Sigmoid colon (tissue), 6 donors: ENCODE measurements at regions not wholly inside any gene's neighbourhood (a gene's known extent, or its start where the extent isn't known, plus 50 kb on each side); places are given as distances from the start of the nearest gene placed in this dataset.

Source experiments
- DNase-seq: peaks from one replicate; pipeline ENCODE4 v3.0.0-alpha.2; 2019
- H3K27ac ChIP-seq, 4 donors: fragments of 200-600 bp; sonication (generic); one replicate each; pipeline ENCODE4 v1.5.1; 2016 to 2019; ENCODE audit warnings: mild to moderate bottlenecking in 1 of 4
- H3K27me3 ChIP-seq, 3 donors: fragments of 200-600 bp; sonication (generic); one replicate each; pipeline ENCODE4 v1.5.1; 2019; ENCODE audit warnings: mild to moderate bottlenecking in 1 of 3
- H3K36me3 ChIP-seq, 4 donors: fragments of 200-600 bp; sonication (generic); one replicate each; pipeline ENCODE4 v1.5.1; 2016 to 2019
- H3K4me1 ChIP-seq, 4 donors: fragments of 200-600 bp; sonication (generic); one replicate each; pipeline ENCODE4 v1.5.1; 2017 to 2019
- H3K4me3 ChIP-seq, 4 donors: fragments of 200-600 bp; sonication (generic); one replicate each; pipeline ENCODE4 v1.5.1; 2017 to 2019; ENCODE audit warnings: mild to moderate bottlenecking in 2 of 4, moderate library complexity in 1 of 4
- H3K9me3 ChIP-seq, 4 donors: fragments of 200-600 bp in 3 of 4; sonication (generic) in 3 of 4; one replicate each; pipeline versions ENCODE4 v1.5.1 to v1.6.1; 2013 to 2019
- CTCF ChIP-seq, 4 experiments: fragments of 450-650 bp in 3 of 4; fragments of 200-600 bp in 1 of 4; IDR thresholded peaks; one replicate each; pipeline ENCODE4 v1.5.1; 2016 to 2019; ENCODE audit warnings: antibody characterized with exemption in 4 of 4, mild to moderate bottlenecking in 3 of 4, moderate library complexity in 2 of 4
- EP300 ChIP-seq, 4 donors: sonication (generic); formaldehyde crosslinking; IDR thresholded peaks; one replicate each; pipeline ENCODE4 v1.6.1; 2017; ENCODE audit warnings: antibody characterized with exemption in 4 of 4
- POLR2A ChIP-seq, 2 donors: fragments of 450-650 bp; IDR thresholded peaks; one replicate each; pipeline ENCODE4 v1.6.1; 2016; ENCODE audit warnings: antibody characterized with exemption in 2 of 2, mild to moderate bottlenecking in 2 of 2, moderate library complexity in 2 of 2
- POLR2AphosphoS5 ChIP-seq, 4 donors: sonication (generic); formaldehyde crosslinking; IDR thresholded peaks; one replicate each; pipeline ENCODE4 v1.6.1; 2017; ENCODE audit warnings: antibody characterized with exemption in 4 of 4
- WGBS, 2 donors: extraction: QIAGEN DNeasy Blood & Tissue Kit; methylation state at CpG; one replicate each; pipeline ENCODE4 v1.1.7; 2013; 5-methylcytosine and 5-hydroxymethylcytosine counted together
- intact Hi-C: fragments of 100-400 bp; cut with DNase I; formaldehyde crosslinking; loops from one replicate; pipeline ENCODE4 v1.15.1; 2023
- donor health status: healthy with polysubstance abuse.
- donor health status: healthy.

GRCh38 chr4:180808862-180809261 is 1434.3 kb upstream of the TENM3 start:
- Histone ChIP-seq H3K36me3 (no peaks in the 10 kb centered on the region), H3K27ac (no peak overlapping the region), H3K9me3 (no peaks in the 10 kb centered on the region), H3K27me3 (no peaks in the 10 kb centered on the region), H3K4me3 (no peak overlapping the region), H3K4me1 (no peaks in the 10 kb centered on the region)
- DNase-seq = no peak
- 67 to 80% methylated on average over 2 of the region's 2 CpGs for WGBS, 2 donors
- intact Hi-C loops = no loop called here
- TF ChIP-seq CTCF (IDR thresholded peaks at IDR 0.05) = no peak
- TF ChIP-seq POLR2AphosphoS5 (IDR thresholded peaks at IDR 0.05) = no peak
- no peak for TF ChIP-seq EP300 (IDR thresholded peaks at IDR 0.05)
- TF ChIP-seq POLR2A (IDR thresholded peaks at IDR 0.05) = no peak

- H3K4me3 ChIP-seq = no peak overlapping the region
- DNase-seq = no peak
- no peaks in the 10 kb centered on the region for H3K36me3 ChIP-seq
- H3K9me3 ChIP-seq = no peaks in the 10 kb centered on the region
- WGBS, 2 donors = 82 to 83% methylated on average over 4 of the region's 4 CpGs
- no peak overlapping the region for H3K27ac ChIP-seq
- TF ChIP-seq POLR2AphosphoS5 (IDR thresholded peaks at IDR 0.05) (no peak), POLR2A (IDR thresholded peaks at IDR 0.05) (no peak), EP300 (IDR thresholded peaks at IDR 0.05) (no peak), CTCF (IDR thresholded peaks at IDR 0.05) (no peak)
- no peaks in the 10 kb centered on the region for H3K27me3 ChIP-seq
- intact Hi-C loops = no loop called here
- H3K4me1 ChIP-seq = no peaks in the 10 kb centered on the region
Measured at GRCh38 chr4:180809439-180809838, 1433.8 kb upstream of the TENM3 start.

- H3K9me3 ChIP-seq = no peaks in the 10 kb centered on the region
- TF ChIP-seq POLR2AphosphoS5 (IDR thresholded peaks at IDR 0.05) (no peak), EP300 (IDR thresholded peaks at IDR 0.05) (no peak), CTCF (IDR thresholded peaks at IDR 0.05) (no peak), POLR2A (IDR thresholded peaks at IDR 0.05) (no peak)
- H3K4me1 ChIP-seq = no peaks in the 10 kb centered on the region
- no peak for DNase-seq
- intact Hi-C loops = no loop called here
- WGBS, 2 donors = 91 to 96% methylated on average over 1 of the region's 1 CpG
- no peaks in the 10 kb centered on the region for H3K36me3 ChIP-seq
- H3K27ac ChIP-seq = no peak overlapping the region
- no peak overlapping the region for H3K4me3 ChIP-seq
- H3K27me3 ChIP-seq = no peaks in the 10 kb centered on the region
Measured at GRCh38 chr4:180810581-180810980, 1432.6 kb upstream of the TENM3 start.

GRCh38 chr4:180811556-180811955 is 1431.6 kb upstream of the TENM3 start:
- no peaks in the 10 kb centered on the region for H3K27me3 ChIP-seq
- DNase-seq = no peak
- H3K4me1 ChIP-seq = no peaks in the 10 kb centered on the region
- no peak overlapping the region for H3K4me3 ChIP-seq
- intact Hi-C loops = no loop called here
- TF ChIP-seq EP300 (IDR thresholded peaks at IDR 0.05) (no peak), CTCF (IDR thresholded peaks at IDR 0.05) (no peak), POLR2A (IDR thresholded peaks at IDR 0.05) (no peak), POLR2AphosphoS5 (IDR thresholded peaks at IDR 0.05) (no peak)
- no peaks in the 10 kb centered on the region for H3K9me3 ChIP-seq
- 0% methylated on average over 1 of the region's 1 CpG for WGBS, 2 donors
- H3K36me3 ChIP-seq = no peaks in the 10 kb centered on the region
- H3K27ac ChIP-seq = no peak overlapping the region

GRCh38 chr4:180812783-180813182 is 1430.4 kb upstream of the TENM3 start:
- no peaks in the 10 kb centered on the region for H3K36me3 ChIP-seq
- 37 to 57% methylated on average over 2 of the region's 2 CpGs for WGBS, 2 donors
- H3K4me3 ChIP-seq = no peak overlapping the region
- no peaks in the 10 kb centered on the region for H3K4me1 ChIP-seq
- H3K9me3 ChIP-seq = no peaks in the 10 kb centered on the region
- H3K27me3 ChIP-seq = no peaks in the 10 kb centered on the region
- H3K27ac ChIP-seq = no peak overlapping the region
- no peak for TF ChIP-seq CTCF (IDR thresholded peaks at IDR 0.05)
- no peak for TF ChIP-seq POLR2AphosphoS5 (IDR thresholded peaks at IDR 0.05)
- TF ChIP-seq POLR2A (IDR thresholded peaks at IDR 0.05) = no peak
- TF ChIP-seq EP300 (IDR thresholded peaks at IDR 0.05) = no peak
- intact Hi-C loops = no loop called here
- DNase-seq = no peak
